ENCODE measurements at regions not wholly inside any gene's neighbourhood (a gene's known extent, or its start where the extent isn't known, plus 50 kb on each side); places are given as distances from the start of the nearest gene placed in this dataset.

DNA sequence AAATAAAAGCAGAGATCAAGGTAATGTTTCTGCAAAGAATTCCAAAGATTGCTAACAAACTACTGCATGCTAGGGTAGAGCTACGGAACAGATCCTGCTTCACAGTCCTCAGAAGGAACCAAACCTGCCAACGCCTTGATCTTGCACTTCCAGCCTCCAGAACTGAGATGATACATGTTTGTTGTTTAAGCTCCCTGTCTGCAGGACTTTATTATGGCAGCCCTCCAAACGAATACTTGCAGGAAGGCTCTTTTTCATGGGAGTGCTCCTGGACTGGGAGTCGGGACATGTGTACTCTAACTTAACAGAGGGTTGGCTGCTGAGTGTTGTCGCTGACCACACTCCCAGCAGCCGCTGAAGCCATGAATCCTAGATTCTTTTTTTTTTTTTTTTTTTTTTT is 808.8 kb upstream of the EEF2KMT start:
- Histone ChIP-seq H3K36me3 (ENCODE audit: control insufficient read depth, insufficient read depth, low read length) (no peaks in the 10 kb centered on the region), H3K27ac (ENCODE audit: low read length) (no peak overlapping the region), H3K27me3 (ENCODE audit: control insufficient read depth, insufficient read depth, low read length) (no peaks in the 10 kb centered on the region), H3K9me3 (replicated peaks; ENCODE audit: control insufficient read depth, low read depth, low read length) (no peaks in the 10 kb centered on the region), H3K4me3 (ENCODE audit: low read length) (no peak overlapping the region), H3K4me1 (ENCODE audit: control insufficient read depth, insufficient read depth, low read length) (no peaks in the 10 kb centered on the region)
- peak; percentile 5 for DNase-seq
- 80% methylated on average over 2 of the region's 6 CpGs for WGBS (ENCODE audit: insufficient coverage)

DNA sequence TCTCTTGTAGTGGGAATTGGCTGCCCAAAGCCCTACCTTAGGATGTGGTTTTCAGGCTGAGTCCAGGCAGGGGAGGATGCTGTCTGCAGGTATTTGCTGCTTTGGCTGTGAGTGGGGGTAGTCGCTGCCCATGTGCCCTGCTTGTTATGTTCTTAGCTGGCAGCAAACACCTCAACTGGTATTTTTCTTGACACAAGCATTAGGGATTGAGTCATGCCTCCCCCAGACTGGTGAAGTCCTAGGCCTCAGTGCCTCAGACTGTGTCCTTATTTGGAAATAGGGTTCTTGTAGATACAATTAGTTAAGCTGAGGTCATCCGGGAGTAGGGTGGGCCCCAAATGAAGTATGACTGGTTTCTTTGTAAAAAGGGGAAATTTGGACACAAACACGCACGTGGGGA is 808.3 kb upstream of the EEF2KMT start:
- Histone ChIP-seq H3K27ac (ENCODE audit: low read length) (no peak overlapping the region), H3K9me3 (replicated peaks; ENCODE audit: control insufficient read depth, low read depth, low read length) (no peaks in the 10 kb centered on the region), H3K27me3 (ENCODE audit: control insufficient read depth, insufficient read depth, low read length) (no peaks in the 10 kb centered on the region), H3K4me1 (ENCODE audit: control insufficient read depth, insufficient read depth, low read length) (no peaks in the 10 kb centered on the region), H3K36me3 (ENCODE audit: control insufficient read depth, insufficient read depth, low read length) (no peaks in the 10 kb centered on the region), H3K4me3 (ENCODE audit: low read length) (no peak overlapping the region)
- DNase-seq: no peak
- WGBS (ENCODE audit: insufficient coverage): 60% methylated on average over 1 of the region's 4 CpGs

DNA sequence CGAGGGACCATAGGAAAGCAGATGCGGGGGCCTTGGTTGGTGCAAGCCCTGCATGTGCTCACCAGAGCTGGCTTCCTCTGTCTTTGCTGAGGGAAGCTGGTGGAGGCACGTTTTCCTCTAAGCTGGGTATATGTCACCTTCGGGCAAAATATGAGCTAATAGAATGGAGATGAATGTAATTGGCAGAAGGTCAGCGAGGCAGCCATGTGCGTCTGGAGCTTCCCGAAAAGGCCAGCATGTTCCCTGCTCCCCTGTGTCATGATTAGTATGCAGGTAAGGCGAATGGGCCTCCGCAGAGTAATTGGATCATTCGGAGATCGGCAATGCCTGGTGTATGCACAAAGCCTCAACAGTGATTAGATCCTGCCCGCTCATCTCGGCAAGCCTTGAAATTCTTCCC is 806.2 kb upstream of the EEF2KMT start:
- Histone ChIP-seq H3K9me3 (replicated peaks; ENCODE audit: control insufficient read depth, low read depth, low read length) (no peaks in the 10 kb centered on the region), H3K4me3 (ENCODE audit: low read length) (no peak overlapping the region), H3K4me1 (ENCODE audit: control insufficient read depth, insufficient read depth, low read length) (no peaks in the 10 kb centered on the region), H3K27me3 (ENCODE audit: control insufficient read depth, insufficient read depth, low read length) (no peaks in the 10 kb centered on the region), H3K27ac (ENCODE audit: low read length) (no peak overlapping the region), H3K36me3 (ENCODE audit: control insufficient read depth, insufficient read depth, low read length) (no peaks in the 10 kb centered on the region)
- DNase-seq: no peak
- WGBS (ENCODE audit: insufficient coverage): 76% methylated on average over 8 of the region's 13 CpGs

DNA sequence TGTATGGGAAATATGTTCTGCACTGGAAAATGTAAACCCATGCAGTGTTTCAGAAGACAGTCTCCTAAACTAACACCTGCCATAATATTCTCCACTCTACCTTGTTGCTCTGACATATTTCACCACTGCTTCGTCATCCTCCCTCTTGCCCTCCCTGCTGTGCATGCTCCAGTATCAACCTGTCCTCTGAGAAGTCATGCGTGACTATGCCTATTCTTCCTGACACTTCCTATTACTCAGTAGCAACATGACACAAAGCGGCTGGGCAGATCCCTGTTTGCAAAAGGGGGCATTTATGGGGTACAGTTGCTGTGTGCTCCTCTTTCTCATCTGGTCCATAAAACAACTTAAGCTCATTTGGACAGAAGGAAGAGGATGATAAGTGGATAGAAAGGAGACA is 805.6 kb upstream of the EEF2KMT start:
- no peaks in the 10 kb centered on the region for H3K36me3 ChIP-seq (ENCODE audit: control insufficient read depth, insufficient read depth, low read length)
- WGBS (ENCODE audit: insufficient coverage): 44% methylated on average over 1 of the region's 3 CpGs
- no peak overlapping the region for H3K27ac ChIP-seq (ENCODE audit: low read length)
- H3K27me3 ChIP-seq (ENCODE audit: control insufficient read depth, insufficient read depth, low read length): no peaks in the 10 kb centered on the region
- no peaks in the 10 kb centered on the region for H3K9me3 ChIP-seq (replicated peaks; ENCODE audit: control insufficient read depth, low read depth, low read length)
- no peaks in the 10 kb centered on the region for H3K4me1 ChIP-seq (ENCODE audit: control insufficient read depth, insufficient read depth, low read length)
- no peak for DNase-seq
- no peak overlapping the region for H3K4me3 ChIP-seq (ENCODE audit: low read length)

DNA sequence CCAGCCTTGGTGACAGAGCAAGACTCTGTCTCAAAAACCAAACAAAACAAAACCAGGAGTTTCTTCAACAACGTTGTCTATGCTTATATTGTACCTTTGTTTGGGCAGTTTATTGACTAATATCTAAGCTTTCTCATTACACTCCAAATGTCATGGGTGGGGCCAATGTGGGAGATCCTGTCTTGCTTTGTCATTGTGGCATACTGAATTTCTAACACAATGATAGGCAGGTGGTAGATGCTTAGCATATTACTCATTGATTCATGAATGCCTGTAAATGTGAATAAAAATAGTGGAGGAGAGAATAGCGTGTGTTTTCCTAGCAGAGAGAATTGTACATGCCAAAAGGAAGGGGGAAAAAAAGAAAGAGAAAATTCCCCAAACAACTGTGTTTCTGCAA is 802.5 kb upstream of the EEF2KMT start:
- no peaks in the 10 kb centered on the region for H3K36me3 ChIP-seq (ENCODE audit: control insufficient read depth, insufficient read depth, low read length)
- H3K9me3 ChIP-seq (replicated peaks; ENCODE audit: control insufficient read depth, low read depth, low read length): no peaks in the 10 kb centered on the region
- no peak overlapping the region for H3K27ac ChIP-seq (ENCODE audit: low read length)
- no peaks in the 10 kb centered on the region for H3K27me3 ChIP-seq (ENCODE audit: control insufficient read depth, insufficient read depth, low read length)
- H3K4me1 ChIP-seq (ENCODE audit: control insufficient read depth, insufficient read depth, low read length): peaks cover 11% of the 10 kb centered on the region
- no CpG with 5 or more reads among the region's 2 CpGs for WGBS (ENCODE audit: insufficient coverage)
- DNase-seq: no peak
- no peak overlapping the region for H3K4me3 ChIP-seq (ENCODE audit: low read length)

DNA sequence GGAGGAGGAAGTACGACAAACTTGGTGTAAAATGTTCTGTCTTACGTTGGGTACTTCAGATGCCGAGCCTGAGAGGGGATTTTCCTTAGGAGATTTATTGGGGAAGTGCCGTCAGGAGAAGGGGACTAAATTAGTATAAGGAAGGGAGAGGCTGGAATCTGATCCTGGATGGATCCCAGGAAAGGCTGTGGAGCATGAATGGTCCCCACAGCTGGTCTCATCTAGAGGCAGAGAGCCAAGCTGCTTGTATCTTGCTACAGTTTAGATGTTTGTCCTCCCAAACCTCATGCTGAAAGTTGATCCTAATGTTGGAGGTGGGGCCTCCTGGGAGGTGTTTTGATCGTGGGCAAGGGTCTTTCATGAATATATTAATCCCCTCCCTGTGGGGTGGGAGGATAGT is 798.4 kb upstream of the EEF2KMT start:
- no peak overlapping the region for H3K4me3 ChIP-seq (ENCODE audit: low read length)
- H3K4me1 ChIP-seq (ENCODE audit: control insufficient read depth, insufficient read depth, low read length): peaks cover 17% of the 10 kb centered on the region
- WGBS (ENCODE audit: insufficient coverage): 5% methylated on average over 4 of the region's 5 CpGs
- H3K27ac ChIP-seq (ENCODE audit: low read length): no peak overlapping the region
- DNase-seq: peak; percentile 82
- H3K9me3 ChIP-seq (replicated peaks; ENCODE audit: control insufficient read depth, low read depth, low read length): no peaks in the 10 kb centered on the region
- no peaks in the 10 kb centered on the region for H3K27me3 ChIP-seq (ENCODE audit: control insufficient read depth, insufficient read depth, low read length)
- H3K36me3 ChIP-seq (ENCODE audit: control insufficient read depth, insufficient read depth, low read length): no peaks in the 10 kb centered on the region

DNA sequence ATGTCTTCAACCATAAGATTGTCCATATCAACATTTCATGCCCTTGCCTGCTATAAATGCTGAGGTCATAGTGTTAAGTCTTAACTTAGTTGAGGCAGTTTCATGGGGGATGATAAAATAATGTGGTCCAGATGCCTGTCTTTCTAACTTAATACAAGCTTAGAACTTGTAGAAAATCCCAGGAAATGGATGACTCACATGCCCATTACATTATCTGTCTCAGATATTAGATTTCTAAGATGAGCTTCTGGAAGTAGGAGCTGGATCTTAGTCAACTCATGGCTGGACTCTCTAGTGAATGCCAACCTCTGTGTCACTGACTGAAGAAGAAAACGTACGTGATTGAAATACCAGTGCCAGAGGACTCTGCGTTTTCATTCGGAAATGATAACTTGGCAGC is 797.5 kb upstream of the EEF2KMT start:
- Histone ChIP-seq H3K27me3 (ENCODE audit: control insufficient read depth, insufficient read depth, low read length) (no peaks in the 10 kb centered on the region), H3K27ac (ENCODE audit: low read length) (no peak overlapping the region), H3K36me3 (ENCODE audit: control insufficient read depth, insufficient read depth, low read length) (no peaks in the 10 kb centered on the region), H3K9me3 (replicated peaks; ENCODE audit: control insufficient read depth, low read depth, low read length) (no peaks in the 10 kb centered on the region), H3K4me3 (ENCODE audit: low read length) (no peak overlapping the region), H3K4me1 (ENCODE audit: control insufficient read depth, insufficient read depth, low read length) (peaks cover 18% of the 10 kb centered on the region)
- DNase-seq: peak; percentile 35
- 31% methylated on average over 4 of the region's 4 CpGs for WGBS (ENCODE audit: insufficient coverage)

DNA sequence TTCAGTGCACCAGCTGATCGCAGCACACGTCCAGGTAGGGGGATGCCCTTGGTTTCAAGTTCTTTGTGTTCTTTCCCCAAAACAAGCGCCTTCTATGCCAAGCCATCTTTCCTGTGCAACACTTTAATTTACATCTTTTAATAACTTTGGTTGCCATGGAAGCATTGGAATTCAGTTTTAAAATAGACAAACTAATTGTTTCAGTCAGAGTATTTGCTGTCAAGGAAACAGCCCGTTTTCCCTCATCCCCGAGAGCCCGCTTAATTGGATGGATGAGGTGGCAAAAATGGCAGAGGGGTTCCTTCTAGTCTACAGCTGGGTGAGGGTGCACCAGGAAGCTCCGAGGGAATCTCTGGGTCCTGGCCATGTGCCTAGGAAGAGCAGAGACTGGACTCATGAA is 793.7 kb upstream of the EEF2KMT start:
- peak; percentile 33 for DNase-seq
- H3K36me3 ChIP-seq (ENCODE audit: control insufficient read depth, insufficient read depth, low read length): no peaks in the 10 kb centered on the region

DNA sequence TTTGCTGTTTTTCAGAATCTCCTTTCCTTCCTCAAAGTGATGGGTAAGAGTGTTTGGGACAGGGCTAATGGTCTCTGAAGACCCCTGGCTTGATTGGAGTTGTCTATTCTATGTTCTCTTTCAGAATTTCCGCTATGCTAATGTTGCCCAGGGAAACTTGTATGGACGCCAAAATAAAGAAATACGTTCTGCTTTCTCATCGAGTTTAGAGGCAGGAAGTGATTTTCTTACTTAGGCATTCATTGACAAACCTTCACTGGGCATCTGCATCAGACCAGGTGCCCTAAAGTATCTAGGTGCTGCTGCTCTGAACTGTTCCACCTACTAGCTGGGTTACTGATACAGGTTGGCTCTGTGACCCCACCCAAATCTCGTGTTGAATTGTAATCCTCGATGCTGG is 787.9 kb upstream of the EEF2KMT start:
- 42% methylated on average over 4 of the region's 6 CpGs for WGBS (ENCODE audit: insufficient coverage)
- no peaks in the 10 kb centered on the region for H3K27me3 ChIP-seq (ENCODE audit: control insufficient read depth, insufficient read depth, low read length)
- no peaks in the 10 kb centered on the region for H3K9me3 ChIP-seq (replicated peaks; ENCODE audit: control insufficient read depth, low read depth, low read length)
- H3K4me3 ChIP-seq (ENCODE audit: low read length): no peak overlapping the region
- DNase-seq: peak; percentile 26
- no peak overlapping the region for H3K27ac ChIP-seq (ENCODE audit: low read length)
- H3K36me3 ChIP-seq (ENCODE audit: control insufficient read depth, insufficient read depth, low read length): no peaks in the 10 kb centered on the region
- H3K4me1 ChIP-seq (ENCODE audit: control insufficient read depth, insufficient read depth, low read length): no peaks in the 10 kb centered on the region

More for the DNA sequence above, 793.7 kb upstream of the EEF2KMT start:
- WGBS (ENCODE audit: insufficient coverage): 44% methylated on average over 4 of the region's 7 CpGs
- H3K27ac ChIP-seq (ENCODE audit: low read length): no peak overlapping the region
- H3K27me3 ChIP-seq (ENCODE audit: control insufficient read depth, insufficient read depth, low read length): no peaks in the 10 kb centered on the region
- no peak overlapping the region for H3K4me3 ChIP-seq (ENCODE audit: low read length)
- H3K4me1 ChIP-seq (ENCODE audit: control insufficient read depth, insufficient read depth, low read length): peaks cover 15% of the 10 kb centered on the region
- no peaks in the 10 kb centered on the region for H3K9me3 ChIP-seq (replicated peaks; ENCODE audit: control insufficient read depth, low read depth, low read length)

DNA sequence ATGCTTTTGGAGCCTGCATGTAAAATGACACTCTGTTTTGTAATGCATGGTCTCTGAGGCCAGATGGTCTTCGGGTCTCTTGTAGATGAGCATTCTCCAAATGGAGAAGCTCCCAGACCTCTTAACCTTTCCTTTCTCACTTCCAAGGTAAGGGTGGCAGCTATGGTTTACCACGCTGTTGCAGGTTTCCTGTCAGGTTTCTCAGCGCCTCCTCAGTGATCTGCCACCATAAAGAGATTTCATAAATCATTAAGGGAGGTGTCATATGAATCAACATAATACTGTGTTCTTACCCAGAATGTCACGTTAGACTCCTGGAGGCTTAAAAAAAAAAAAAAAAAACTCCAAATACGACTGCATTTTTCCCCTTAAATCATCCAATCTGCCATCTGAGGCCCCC is 787.4 kb upstream of the EEF2KMT start:
- no peaks in the 10 kb centered on the region for H3K36me3 ChIP-seq (ENCODE audit: control insufficient read depth, insufficient read depth, low read length)
- no peak for DNase-seq
- no CpG with 5 or more reads among the region's 5 CpGs for WGBS (ENCODE audit: insufficient coverage)
- no peaks in the 10 kb centered on the region for H3K9me3 ChIP-seq (replicated peaks; ENCODE audit: control insufficient read depth, low read depth, low read length)
- no peak overlapping the region for H3K27ac ChIP-seq (ENCODE audit: low read length)
- H3K4me1 ChIP-seq (ENCODE audit: control insufficient read depth, insufficient read depth, low read length): no peaks in the 10 kb centered on the region
- H3K27me3 ChIP-seq (ENCODE audit: control insufficient read depth, insufficient read depth, low read length): no peaks in the 10 kb centered on the region
- H3K4me3 ChIP-seq (ENCODE audit: low read length): no peak overlapping the region

DNA sequence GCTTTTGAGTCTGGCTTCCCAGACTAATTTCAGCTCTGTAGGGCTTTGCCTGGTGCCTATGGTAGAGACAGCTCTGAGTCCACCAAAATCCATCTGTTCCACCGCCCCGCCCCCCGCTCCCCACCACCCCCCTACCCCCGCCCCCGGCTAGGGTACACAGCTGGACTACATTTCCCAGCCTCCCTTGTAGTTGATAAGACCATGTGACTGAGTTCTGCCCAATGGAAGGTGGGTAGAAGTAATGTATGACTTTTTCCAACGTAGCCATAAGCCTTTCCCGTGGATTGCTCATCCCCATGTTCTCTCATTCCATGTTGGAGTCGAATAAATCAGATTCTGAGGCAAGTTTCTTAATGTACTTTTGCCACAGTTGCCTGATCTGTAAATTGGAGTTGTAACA is 786.7 kb upstream of the EEF2KMT start:
- Histone ChIP-seq H3K4me3 (ENCODE audit: low read length) (no peak overlapping the region), H3K36me3 (ENCODE audit: control insufficient read depth, insufficient read depth, low read length) (no peaks in the 10 kb centered on the region), H3K9me3 (replicated peaks; ENCODE audit: control insufficient read depth, low read depth, low read length) (no peaks in the 10 kb centered on the region), H3K27me3 (ENCODE audit: control insufficient read depth, insufficient read depth, low read length) (no peaks in the 10 kb centered on the region), H3K4me1 (ENCODE audit: control insufficient read depth, insufficient read depth, low read length) (no peaks in the 10 kb centered on the region), H3K27ac (ENCODE audit: low read length) (no peak overlapping the region)
- 80% methylated on average over 1 of the region's 8 CpGs for WGBS (ENCODE audit: insufficient coverage)
- DNase-seq: no peak
